A549 (cell line): ENCODE measurements at regions not wholly inside any gene's neighbourhood (a gene's known extent, or its start where the extent isn't known, plus 50 kb on each side); places are given as distances from the start of the nearest gene placed in this dataset.

Experiments used
- ATAC-seq, 2 experiments: fragments of 200-7000 bp in 1 of 2; fragments of >200 bp in 1 of 2; cut with Nextera tagmentation in 1 of 2; cut with Tn5 transposase in 1 of 2; 3 replicates each; pipeline versions ENCODE4 v1.8.0 to v1.9.1; 2018 to 2020; ENCODE audit warnings: mild to moderate bottlenecking in 1 of 2, moderate library complexity in 1 of 2
- CTCF ChIA-PET: fragments of 300-600 bp; sonication (Branson Sonifier 250); formaldehyde crosslinking; extraction: SDS; loops from one replicate; lab custom pipeline; 2021; ENCODE audit warnings: antibody characterized with exemption, inconsistent platforms; lab: Yijun Ruan, JAX
- POLR2A ChIA-PET: fragments of 350-600 bp; formaldehyde crosslinking; extraction: SDS; loops from one replicate; lab custom pipeline; 2021; ENCODE audit warnings: antibody characterized with exemption, inconsistent platforms; lab: Yijun Ruan, JAX
- DNase-seq, 2 experiments: peaks; one replicate each; pipeline versions ENCODE4 v3.0.0 to v3.0.0-alpha.2; 2011 to 2016; ENCODE audit warnings: low read depth in 1 of 2, low spot score in 1 of 2
- FAIRE-seq: peaks from 2 replicates; lab custom pipeline; 2011; peaks lifted over from hg19 to GRCh38; lab: Jason Lieb, UNC
- H3K27ac ChIP-seq, 2 experiments: fragments of >200 bp; sonication (Bioruptor Twin); formaldehyde crosslinking; 3 replicates each; pipeline ENCODE4 v1.5.1; 2016 to 2017
- H3K4me1 ChIP-seq: fragments of >200 bp; sonication (Bioruptor Twin); formaldehyde crosslinking; 3 replicates; pipeline ENCODE4 v1.6.1; 2016
- H3K4me2 ChIP-seq: fragments of >200 bp; sonication (Bioruptor Twin); formaldehyde crosslinking; 3 replicates; pipeline ENCODE4 v1.6.1; 2016
- H3K4me3 ChIP-seq: fragments of >200 bp; sonication (Bioruptor Twin); formaldehyde crosslinking; 3 replicates; pipeline ENCODE4 v1.5.1; 2016
- H3K9me3 ChIP-seq: fragments of >200 bp; sonication (Bioruptor Twin); formaldehyde crosslinking; 3 replicates; pipeline ENCODE4 v1.6.1; 2016
- BHLHE40 ChIP-seq: IDR thresholded peaks from 2 replicates; pipeline ENCODE4 v1.6.1; 2012; ENCODE audit warnings: low read depth, low read length, inconsistent platforms
- CBX2 ChIP-seq: fragments of 200-600 bp; sonication (generic); IDR thresholded peaks from 2 replicates; pipeline ENCODE4 v1.6.1; 2016; ENCODE audit warnings: low read depth, mild to moderate bottlenecking, borderline replicate concordance
- CBX8 ChIP-seq: fragments of 200-600 bp; sonication (generic); IDR thresholded peaks from 2 replicates; pipeline ENCODE4 v1.6.1; 2016
- CEBPB ChIP-seq, 2 experiments: fragments of >200 bp in 1 of 2; sonication (Bioruptor Twin) in 1 of 2; formaldehyde crosslinking in 1 of 2; IDR thresholded peaks; 2 replicates each; pipeline ENCODE4 v1.6.1; 2012 to 2016
- EP300 ChIP-seq, 2 experiments: fragments of >200 bp; sonication (Bioruptor Twin); formaldehyde crosslinking; IDR thresholded peaks; 2 replicates in 1 of 2; 3 replicates in 1 of 2; pipeline ENCODE4 v1.6.1; 2016 to 2017
- GATA3 ChIP-seq: IDR thresholded peaks from 2 replicates; pipeline ENCODE4 v1.6.1; 2012; ENCODE audit warnings: borderline replicate concordance
- HOXA7 ChIP-seq: fragments of 250-450 bp; sonication (Bioruptor Pico); IDR thresholded peaks from 2 replicates; pipeline ENCODE4 v1.5.0; 2020; ENCODE audit warnings: mild to moderate bottlenecking, moderate library complexity
- HOXB13 ChIP-seq: fragments of 250-450 bp; sonication (Bioruptor Pico); IDR thresholded peaks from 2 replicates; pipeline ENCODE4 v1.5.0; 2020; ENCODE audit warnings: low read depth, mild to moderate bottlenecking, moderate library complexity
- JUN ChIP-seq, 2 experiments: fragments of >200 bp; sonication (Bioruptor Twin); formaldehyde crosslinking; IDR thresholded peaks; 2 replicates in 1 of 2; 3 replicates in 1 of 2; pipeline ENCODE4 v1.6.1; 2016 to 2017
- JUNB ChIP-seq: fragments of >200 bp; sonication (Bioruptor Twin); formaldehyde crosslinking; IDR thresholded peaks from 2 replicates; pipeline ENCODE4 v1.6.1; 2016
- NPAS2 ChIP-seq: fragments of 250-450 bp; sonication (Bioruptor Pico); IDR thresholded peaks from 2 replicates; pipeline ENCODE4 v1.8.0; 2022; ENCODE audit warnings: mild to moderate bottlenecking, moderate library complexity, borderline replicate concordance
- NR3C1 ChIP-seq: fragments of >200 bp; sonication (Bioruptor Twin); formaldehyde crosslinking; IDR thresholded peaks from 3 replicates; pipeline ENCODE4 v1.6.1; 2017
- PHF8 ChIP-seq: fragments of 200-600 bp; sonication (generic); IDR thresholded peaks from 2 replicates; pipeline ENCODE4 v1.6.1; 2016; ENCODE audit warnings: low read depth, mild to moderate bottlenecking, antibody characterized with exemption, moderate library complexity, borderline replicate concordance
- POLR2AphosphoS2 ChIP-seq: conservative IDR thresholded peaks from 2 replicates; pipeline ENCODE4 v1.6.1; 2012; ENCODE audit warnings: low read length, improper control_type of control experiment, inconsistent platforms
- RAD21 ChIP-seq, 2 experiments: fragments of >200 bp in 1 of 2; sonication (Bioruptor Twin) in 1 of 2; formaldehyde crosslinking in 1 of 2; IDR thresholded peaks in 1 of 2; conservative IDR thresholded peaks in 1 of 2; 2 replicates in 1 of 2; 3 replicates in 1 of 2; pipeline ENCODE4 v1.6.1; 2012 to 2018; ENCODE audit warnings: inconsistent platforms in 1 of 2
- RARB ChIP-seq: fragments of 250-450 bp; sonication (Bioruptor Pico); IDR thresholded peaks from 2 replicates; pipeline ENCODE4 v1.8.0; 2021; ENCODE audit warnings: mild to moderate bottlenecking, moderate library complexity
- RCOR1 ChIP-seq: fragments of 150-350 bp; IDR thresholded peaks from 2 replicates; pipeline ENCODE4 v1.6.1; 2014; ENCODE audit warnings: antibody characterized with exemption, low read length, low read depth
- SMC3 ChIP-seq: fragments of >200 bp; sonication (Bioruptor Twin); formaldehyde crosslinking; IDR thresholded peaks from 3 replicates; pipeline ENCODE4 v1.6.1; 2018; ENCODE audit warnings: inconsistent platforms
- SREBF2 ChIP-seq: fragments of 450-650 bp; IDR thresholded peaks from 2 replicates; pipeline ENCODE4 v1.6.1; 2014; ENCODE audit warnings: mild to moderate bottlenecking, moderate library complexity
- ZFP36 ChIP-seq: fragments of 450-650 bp; IDR thresholded peaks from 2 replicates; pipeline ENCODE4 v1.6.1; 2014; ENCODE audit warnings: borderline replicate concordance; ENCODE audit not compliant: partially characterized antibody
- ZNF302 ChIP-seq: fragments of 250-450 bp; sonication (Bioruptor Pico); IDR thresholded peaks from 2 replicates; pipeline ENCODE4 v1.9.0; 2021; ENCODE audit warnings: inconsistent platforms, mild to moderate bottlenecking, moderate library complexity
- WGBS: methylation state at CpG from one replicate; pipeline ENCODE4 v1.1.6; 2017; ENCODE audit errors: missing lambda C conversion rate; 5-methylcytosine and 5-hydroxymethylcytosine counted together
- TF ChIP-seq, protein P1 (sequence below): IDR thresholded peaks from 2 replicates; pipeline ENCODE4 v1.6.1; 2012
- TF ChIP-seq, protein P2 (sequence below): fragments of 250-450 bp; sonication (Bioruptor Pico); IDR thresholded peaks from 2 replicates; pipeline ENCODE4 v1.5.0; 2020; ENCODE audit warnings: low read depth, mild to moderate bottlenecking, moderate library complexity
- TF ChIP-seq, protein P3 (sequence below): IDR thresholded peaks from 2 replicates; pipeline ENCODE4 v1.6.1; 2012
- TF ChIP-seq, protein P4 (sequence below): fragments of >200 bp; sonication (Bioruptor Twin); formaldehyde crosslinking; IDR thresholded peaks from 3 replicates; pipeline ENCODE4 v1.5.1; 2016

DNA sequence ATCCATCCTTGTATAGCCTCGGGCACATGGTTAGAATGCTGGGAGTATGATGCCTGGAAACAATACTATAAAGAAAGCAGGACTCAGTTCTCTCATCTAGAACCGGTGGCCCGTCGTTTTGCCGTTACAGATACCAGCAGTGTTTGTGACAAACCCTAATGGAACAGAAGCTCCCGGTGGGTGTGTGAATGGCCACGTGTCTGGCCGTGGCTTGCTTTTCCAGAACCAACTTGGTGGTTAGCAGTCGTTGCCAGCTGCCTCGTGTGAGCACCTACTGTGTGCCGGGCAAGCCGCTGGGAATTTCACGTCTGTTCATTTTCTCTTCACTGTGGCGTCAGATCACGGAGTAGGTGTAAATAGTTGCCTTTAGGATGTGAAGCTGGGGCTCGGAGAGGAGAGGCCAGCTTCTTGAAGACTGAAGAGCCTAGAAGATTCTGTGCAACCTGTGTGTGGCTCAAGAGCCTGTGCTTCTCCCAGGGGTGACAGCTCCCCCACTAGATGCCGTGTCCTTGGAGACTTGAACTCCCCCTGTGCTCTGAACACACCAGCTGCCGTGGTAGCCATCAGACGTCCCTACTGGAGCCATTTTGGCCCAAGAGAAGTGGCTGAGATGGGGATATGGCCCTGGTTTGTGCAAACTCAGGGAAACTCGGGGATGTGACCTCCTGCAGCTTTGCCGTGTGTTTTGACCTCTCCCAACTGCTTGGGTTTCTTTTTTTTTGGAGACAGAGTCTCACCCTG is 57.5 kb upstream of the PPARA start:
- peak overlapping the region in 1 of 2 experiments; percentile 99; a peak in 2 of 6 replicates for H3K27ac ChIP-seq
- WGBS, result 82% methylated on average over 19 of the region's 21 CpGs
- ChIA-PET POLR2A (interaction anchor here (0.6 kb wide), 1 partner anchor 175 kb away, joined by 3 read pairs; the partner anchor contains the start of gene TTC38), CTCF (interaction anchor here (0.7 kb wide), 1 partner anchor 80 kb away, joined by 3 read pairs; no protein-coding TSS in a partner anchor)
- H3K4me3 ChIP-seq, result no peak overlapping the region
- no peaks in the 10 kb centered on the region for H3K9me3 ChIP-seq
- FAIRE-seq (no peak), ATAC-seq (no peak), DNase-seq (no peak)
- peaks cover 77% of the 10 kb centered on the region for H3K4me1 ChIP-seq
- TF ChIP-seq, protein P1, sequence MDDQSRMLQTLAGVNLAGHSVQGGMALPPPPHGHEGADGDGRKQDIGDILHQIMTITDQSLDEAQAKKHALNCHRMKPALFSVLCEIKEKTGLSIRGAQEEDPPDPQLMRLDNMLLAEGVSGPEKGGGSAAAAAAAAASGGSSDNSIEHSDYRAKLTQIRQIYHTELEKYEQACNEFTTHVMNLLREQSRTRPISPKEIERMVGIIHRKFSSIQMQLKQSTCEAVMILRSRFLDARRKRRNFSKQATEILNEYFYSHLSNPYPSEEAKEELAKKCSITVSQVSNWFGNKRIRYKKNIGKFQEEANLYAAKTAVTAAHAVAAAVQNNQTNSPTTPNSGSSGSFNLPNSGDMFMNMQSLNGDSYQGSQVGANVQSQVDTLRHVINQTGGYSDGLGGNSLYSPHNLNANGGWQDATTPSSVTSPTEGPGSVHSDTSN, result no peak
- TF ChIP-seq HOXA7, result no peak
- no peak overlapping the region for H3K4me2 ChIP-seq

DNA sequence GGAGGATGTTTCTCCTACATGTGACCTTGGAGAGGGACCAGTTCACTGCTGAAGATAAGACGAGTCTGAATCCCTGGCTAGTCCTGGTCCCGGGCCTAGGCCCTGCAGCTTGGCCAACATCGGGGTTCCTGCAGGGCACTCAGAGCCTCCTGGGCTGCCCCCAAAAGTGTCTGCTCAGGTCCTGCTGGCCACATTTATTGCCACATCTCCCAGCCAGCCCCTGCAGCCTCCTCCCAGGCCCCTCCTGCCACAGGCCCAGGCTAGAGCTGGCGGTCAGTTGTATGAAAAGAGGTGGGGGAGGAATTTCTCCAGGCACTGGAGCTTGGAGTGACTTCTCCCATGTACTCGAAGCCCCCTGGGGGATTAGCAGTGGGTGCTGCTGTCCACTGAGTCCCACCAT is 56.5 kb upstream of the PPARA start:
- no peak for DNase-seq
- CTCF ChIA-PET, result interaction anchor here (0.8 to 1.7 kb wide), 2 partner anchors 20 to 87 kb away, joined by 3 to 5 read pairs; no protein-coding TSS in a partner anchor
- H3K4me1 ChIP-seq, result peaks cover 77% of the 10 kb centered on the region
- TF ChIP-seq, protein P2, sequence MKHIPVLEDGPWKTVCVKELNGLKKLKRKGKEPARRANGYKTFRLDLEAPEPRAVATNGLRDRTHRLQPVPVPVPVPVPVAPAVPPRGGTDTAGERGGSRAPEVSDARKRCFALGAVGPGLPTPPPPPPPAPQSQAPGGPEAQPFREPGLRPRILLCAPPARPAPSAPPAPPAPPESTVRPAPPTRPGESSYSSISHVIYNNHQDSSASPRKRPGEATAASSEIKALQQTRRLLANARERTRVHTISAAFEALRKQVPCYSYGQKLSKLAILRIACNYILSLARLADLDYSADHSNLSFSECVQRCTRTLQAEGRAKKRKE (CRISPR knock-in tag), result no peak
- TF ChIP-seq, protein P3, sequence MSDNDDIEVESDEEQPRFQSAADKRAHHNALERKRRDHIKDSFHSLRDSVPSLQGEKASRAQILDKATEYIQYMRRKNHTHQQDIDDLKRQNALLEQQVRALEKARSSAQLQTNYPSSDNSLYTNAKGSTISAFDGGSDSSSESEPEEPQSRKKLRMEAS, result no peak
- TF ChIP-seq CBX2 (no peak), RARB (CRISPR knock-in tag) (no peak), CEBPB (IDR thresholded peaks at IDR 0.05) (no peak)
- TF ChIP-seq, all 56 proteins: peak for 0
- 80% methylated on average over 2 of the region's 5 CpGs for WGBS
- POLR2A ChIA-PET, result no interaction called here
- H3K27ac ChIP-seq, result peak overlapping the region in 1 of 2 experiments; percentile 99; a peak in 3 of 6 replicates
- H3K4me3 ChIP-seq, result no peak overlapping the region
- FAIRE-seq (no peak), ATAC-seq (no peak)
- no peaks in the 10 kb centered on the region for H3K9me3 ChIP-seq
- no peak overlapping the region for H3K4me2 ChIP-seq

DNA sequence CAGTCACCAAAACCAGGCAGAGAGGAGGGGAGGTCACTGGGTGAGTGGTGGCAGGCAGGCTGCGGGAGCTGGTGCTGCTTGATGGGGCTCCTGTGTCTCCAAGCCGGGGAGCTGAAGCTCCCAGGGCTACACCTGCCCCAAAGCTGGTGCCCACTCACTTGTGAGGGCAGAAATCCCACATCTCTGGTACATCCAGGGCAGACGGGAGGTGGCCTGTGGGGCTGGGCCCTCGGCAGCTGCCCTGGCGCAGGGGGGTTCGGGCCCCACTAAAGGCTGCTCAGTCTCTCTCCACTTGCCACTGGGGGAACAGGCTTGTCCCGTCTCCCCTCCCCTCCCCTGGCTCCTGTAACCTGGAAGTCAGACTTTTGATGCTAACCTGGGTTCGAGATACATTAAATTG is 55.6 kb upstream of the PPARA start:
- no peak overlapping the region for H3K4me3 ChIP-seq
- ATAC-seq (no peak), FAIRE-seq (no peak), DNase-seq (no peak)
- H3K4me1 ChIP-seq, result peaks cover 76% of the 10 kb centered on the region
- no peaks in the 10 kb centered on the region for H3K9me3 ChIP-seq
- TF ChIP-seq ZFP36 (no peak), SMC3 (no peak), JUNB (no peak), NR3C1 (no peak), CBX8 (no peak), GATA3 (no peak), ZNF302 (no peak), PHF8 (no peak), NPAS2 (CRISPR knock-in tag) (no peak), RCOR1 (no peak), JUN (IDR thresholded peaks at IDR 0.05) (no peak), BHLHE40 (no peak), SREBF2 (no peak), POLR2AphosphoS2 (no peak), HOXB13 (CRISPR knock-in tag) (no peak), EP300 (IDR thresholded peaks at IDR 0.05) (no peak), RAD21 (conservative IDR thresholded peaks at IDR 0.05 in 1 of 2, IDR thresholded peaks at IDR 0.05 in 1 of 2) (no peak)
- TF ChIP-seq, protein P4, sequence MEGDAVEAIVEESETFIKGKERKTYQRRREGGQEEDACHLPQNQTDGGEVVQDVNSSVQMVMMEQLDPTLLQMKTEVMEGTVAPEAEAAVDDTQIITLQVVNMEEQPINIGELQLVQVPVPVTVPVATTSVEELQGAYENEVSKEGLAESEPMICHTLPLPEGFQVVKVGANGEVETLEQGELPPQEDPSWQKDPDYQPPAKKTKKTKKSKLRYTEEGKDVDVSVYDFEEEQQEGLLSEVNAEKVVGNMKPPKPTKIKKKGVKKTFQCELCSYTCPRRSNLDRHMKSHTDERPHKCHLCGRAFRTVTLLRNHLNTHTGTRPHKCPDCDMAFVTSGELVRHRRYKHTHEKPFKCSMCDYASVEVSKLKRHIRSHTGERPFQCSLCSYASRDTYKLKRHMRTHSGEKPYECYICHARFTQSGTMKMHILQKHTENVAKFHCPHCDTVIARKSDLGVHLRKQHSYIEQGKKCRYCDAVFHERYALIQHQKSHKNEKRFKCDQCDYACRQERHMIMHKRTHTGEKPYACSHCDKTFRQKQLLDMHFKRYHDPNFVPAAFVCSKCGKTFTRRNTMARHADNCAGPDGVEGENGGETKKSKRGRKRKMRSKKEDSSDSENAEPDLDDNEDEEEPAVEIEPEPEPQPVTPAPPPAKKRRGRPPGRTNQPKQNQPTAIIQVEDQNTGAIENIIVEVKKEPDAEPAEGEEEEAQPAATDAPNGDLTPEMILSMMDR, result no peak
- no peak overlapping the region for H3K4me2 ChIP-seq
- ChIA-PET CTCF (interaction anchor here (0.8 to 1.7 kb wide), 2 partner anchors 19 to 88 kb away, joined by 3 to 5 read pairs; no protein-coding TSS in a partner anchor), POLR2A (no interaction called here)
- 90% methylated on average over 2 of the region's 8 CpGs for WGBS
- H3K27ac ChIP-seq, result peak overlapping the region; percentile 24 to 99; a peak in 4 of 6 replicates
